Suprapubic skin (tissue), 4 donors: ENCODE measurements at regions not wholly inside any gene's neighbourhood (a gene's known extent, or its start where the extent isn't known, plus 50 kb on each side); places are given as distances from the start of the nearest gene placed in this dataset.

Source experiments
- DNase-seq, 2 donors: peaks; one replicate each; pipeline ENCODE4 v3.0.0-alpha.2; 2019; ENCODE audit warnings: low spot score in 2 of 2
- H3K27ac ChIP-seq: fragments of 200-600 bp; sonication (generic); one replicate; pipeline ENCODE4 v1.5.1; 2019
- H3K27me3 ChIP-seq: fragments of 200-600 bp; sonication (generic); one replicate; pipeline ENCODE4 v1.5.1; 2019
- H3K36me3 ChIP-seq: fragments of 200-600 bp; sonication (generic); one replicate; pipeline ENCODE4 v1.5.1; 2019
- H3K4me1 ChIP-seq: fragments of 200-600 bp; sonication (generic); one replicate; pipeline ENCODE4 v1.5.1; 2019
- H3K4me3 ChIP-seq: fragments of 200-600 bp; sonication (generic); one replicate; pipeline ENCODE4 v1.5.1; 2019; ENCODE audit warnings: mild to moderate bottlenecking
- H3K9me3 ChIP-seq: fragments of 200-600 bp; sonication (generic); one replicate; pipeline ENCODE4 v1.5.1; 2019
- EP300 ChIP-seq: sonication (generic); formaldehyde crosslinking; IDR thresholded peaks from one replicate; pipeline ENCODE4 v1.6.1; 2017; ENCODE audit warnings: antibody characterized with exemption
- POLR2A ChIP-seq, 2 donors: fragments of 450-650 bp; IDR thresholded peaks; one replicate each; pipeline ENCODE4 v1.6.1; 2017; ENCODE audit warnings: antibody characterized with exemption in 2 of 2, mild to moderate bottlenecking in 2 of 2, moderate library complexity in 2 of 2
- POLR2AphosphoS5 ChIP-seq, 3 donors: sonication (generic); formaldehyde crosslinking; IDR thresholded peaks; one replicate each; pipeline ENCODE4 v1.6.1; 2017; ENCODE audit warnings: antibody characterized with exemption in 3 of 3
- WGBS: methylation state at CpG from one replicate; pipeline ENCODE4 v1.1.5; 2018; 5-methylcytosine and 5-hydroxymethylcytosine counted together
- TF ChIP-seq, protein P1 (sequence below), 2 donors: fragments of 200-600 bp in 1 of 2; fragments of 450-650 bp in 1 of 2; sonication (generic) in 1 of 2; IDR thresholded peaks; one replicate each; pipeline ENCODE4 v1.5.1; 2016 to 2019; ENCODE audit warnings: antibody characterized with exemption in 2 of 2, mild to moderate bottlenecking in 1 of 2, moderate library complexity in 1 of 2

DNA sequence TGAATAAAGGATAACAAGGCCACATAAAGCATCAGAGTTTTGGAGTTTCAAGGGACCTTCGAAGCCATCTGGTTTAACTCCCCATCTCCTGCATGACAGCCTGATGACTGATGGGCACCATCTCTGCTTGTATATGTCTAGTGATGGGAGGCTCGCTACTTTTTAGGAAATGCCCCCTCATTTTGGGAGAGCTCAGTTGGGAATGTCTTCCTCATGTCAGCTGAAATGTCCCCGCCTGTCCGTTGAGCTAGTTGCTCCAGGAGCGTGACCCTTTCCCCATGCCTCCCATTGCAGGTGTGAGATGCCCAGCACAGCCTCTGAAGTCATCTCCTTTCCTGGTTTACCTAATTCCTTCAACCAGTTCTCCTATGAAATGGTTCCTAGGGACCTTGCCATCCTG, 69.6 kb upstream of the CAPRIN2 start:
- DNase-seq: peak in 1 of 2 donors; percentile 49
- Histone ChIP-seq H3K27me3 (no peaks in the 10 kb centered on the region), H3K4me3 (no peak overlapping the region), H3K4me1 (peaks cover 10% of the 10 kb centered on the region), H3K36me3 (no peaks in the 10 kb centered on the region), H3K27ac (no peak overlapping the region), H3K9me3 (no peaks in the 10 kb centered on the region)
- TF ChIP-seq POLR2A (IDR thresholded peaks at IDR 0.05) (no peak), EP300 (no peak), POLR2AphosphoS5 (IDR thresholded peaks at IDR 0.05) (no peak)
- TF ChIP-seq, protein P1, sequence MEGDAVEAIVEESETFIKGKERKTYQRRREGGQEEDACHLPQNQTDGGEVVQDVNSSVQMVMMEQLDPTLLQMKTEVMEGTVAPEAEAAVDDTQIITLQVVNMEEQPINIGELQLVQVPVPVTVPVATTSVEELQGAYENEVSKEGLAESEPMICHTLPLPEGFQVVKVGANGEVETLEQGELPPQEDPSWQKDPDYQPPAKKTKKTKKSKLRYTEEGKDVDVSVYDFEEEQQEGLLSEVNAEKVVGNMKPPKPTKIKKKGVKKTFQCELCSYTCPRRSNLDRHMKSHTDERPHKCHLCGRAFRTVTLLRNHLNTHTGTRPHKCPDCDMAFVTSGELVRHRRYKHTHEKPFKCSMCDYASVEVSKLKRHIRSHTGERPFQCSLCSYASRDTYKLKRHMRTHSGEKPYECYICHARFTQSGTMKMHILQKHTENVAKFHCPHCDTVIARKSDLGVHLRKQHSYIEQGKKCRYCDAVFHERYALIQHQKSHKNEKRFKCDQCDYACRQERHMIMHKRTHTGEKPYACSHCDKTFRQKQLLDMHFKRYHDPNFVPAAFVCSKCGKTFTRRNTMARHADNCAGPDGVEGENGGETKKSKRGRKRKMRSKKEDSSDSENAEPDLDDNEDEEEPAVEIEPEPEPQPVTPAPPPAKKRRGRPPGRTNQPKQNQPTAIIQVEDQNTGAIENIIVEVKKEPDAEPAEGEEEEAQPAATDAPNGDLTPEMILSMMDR (IDR thresholded peaks at IDR 0.05): no peak
- 98% methylated on average over 5 of the region's 5 CpGs for WGBS

DNA sequence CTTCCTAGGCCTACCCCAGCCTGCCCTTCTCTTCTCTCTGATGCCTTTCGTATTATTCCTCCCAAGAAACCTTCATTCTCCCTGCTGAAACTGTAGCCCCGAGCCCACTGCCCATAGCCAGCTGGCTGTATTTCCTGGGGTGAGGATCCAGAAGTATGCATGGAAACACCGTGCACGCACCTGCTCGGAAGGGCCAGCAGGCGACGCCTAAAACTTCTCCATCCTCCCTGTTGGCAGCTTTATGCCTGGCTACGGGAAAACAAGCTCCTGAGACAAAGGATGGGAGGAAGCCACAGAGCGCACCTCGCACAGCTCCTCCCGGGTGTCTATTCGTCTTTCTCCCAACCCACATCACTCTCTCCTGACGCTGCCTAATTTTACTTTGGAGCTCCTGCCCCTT, 69.0 kb upstream of the CAPRIN2 start:
- Histone ChIP-seq H3K9me3 (no peaks in the 10 kb centered on the region), H3K4me3 (no peak overlapping the region), H3K27me3 (no peaks in the 10 kb centered on the region), H3K36me3 (no peaks in the 10 kb centered on the region), H3K4me1 (peaks cover 10% of the 10 kb centered on the region), H3K27ac (no peak overlapping the region)
- peak in 1 of 2 donors; percentile 61 for DNase-seq
- TF ChIP-seq, protein P1 (IDR thresholded peaks at IDR 0.05): no peak
- TF ChIP-seq POLR2AphosphoS5 (IDR thresholded peaks at IDR 0.05) (no peak), EP300 (no peak), POLR2A (IDR thresholded peaks at IDR 0.05) (no peak)
- WGBS: 95% methylated on average over 12 of the region's 13 CpGs

DNA sequence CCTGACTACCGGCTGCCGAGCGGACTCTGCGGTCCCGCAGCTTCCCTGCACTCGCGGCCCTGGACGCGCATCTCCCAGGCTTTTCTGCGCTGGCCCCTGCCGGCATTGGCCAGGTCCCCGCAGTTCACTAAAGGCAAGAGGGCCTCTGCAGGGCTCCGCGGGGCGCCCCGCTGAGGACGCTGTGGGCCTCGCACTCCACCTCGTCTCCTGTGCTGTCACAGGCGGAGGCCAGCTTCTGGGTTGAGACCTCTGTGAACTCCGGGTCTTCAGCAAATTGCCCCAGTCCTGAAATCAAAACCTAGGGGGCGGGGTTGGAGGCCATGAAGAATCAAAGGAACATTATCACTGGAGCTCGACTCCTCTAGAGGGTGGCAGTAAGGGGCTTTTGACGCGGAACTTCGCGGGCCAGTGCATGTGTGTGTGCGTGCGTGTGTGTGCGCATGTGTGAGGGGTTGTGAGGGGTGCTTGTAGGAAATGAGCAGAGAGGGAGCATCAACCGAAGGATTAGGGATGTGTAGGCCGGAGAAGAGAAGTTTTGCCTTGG, 68.5 kb upstream of the CAPRIN2 start:
- peak; percentile 65 to 83 for DNase-seq
- H3K4me3 ChIP-seq: peak overlapping the region; percentile 47
- TF ChIP-seq, protein P1 (IDR thresholded peaks at IDR 0.05): no peak
- TF ChIP-seq EP300 (no peak), POLR2A (IDR thresholded peaks at IDR 0.05) (no peak), POLR2AphosphoS5 (IDR thresholded peaks at IDR 0.05) (no peak)
- peaks cover 10% of the 10 kb centered on the region for H3K4me1 ChIP-seq
- no peaks in the 10 kb centered on the region for H3K9me3 ChIP-seq
- H3K27ac ChIP-seq: no peak overlapping the region
- WGBS: 43% methylated on average over 26 of the region's 32 CpGs
- H3K27me3 ChIP-seq: no peaks in the 10 kb centered on the region
- no peaks in the 10 kb centered on the region for H3K36me3 ChIP-seq

DNA sequence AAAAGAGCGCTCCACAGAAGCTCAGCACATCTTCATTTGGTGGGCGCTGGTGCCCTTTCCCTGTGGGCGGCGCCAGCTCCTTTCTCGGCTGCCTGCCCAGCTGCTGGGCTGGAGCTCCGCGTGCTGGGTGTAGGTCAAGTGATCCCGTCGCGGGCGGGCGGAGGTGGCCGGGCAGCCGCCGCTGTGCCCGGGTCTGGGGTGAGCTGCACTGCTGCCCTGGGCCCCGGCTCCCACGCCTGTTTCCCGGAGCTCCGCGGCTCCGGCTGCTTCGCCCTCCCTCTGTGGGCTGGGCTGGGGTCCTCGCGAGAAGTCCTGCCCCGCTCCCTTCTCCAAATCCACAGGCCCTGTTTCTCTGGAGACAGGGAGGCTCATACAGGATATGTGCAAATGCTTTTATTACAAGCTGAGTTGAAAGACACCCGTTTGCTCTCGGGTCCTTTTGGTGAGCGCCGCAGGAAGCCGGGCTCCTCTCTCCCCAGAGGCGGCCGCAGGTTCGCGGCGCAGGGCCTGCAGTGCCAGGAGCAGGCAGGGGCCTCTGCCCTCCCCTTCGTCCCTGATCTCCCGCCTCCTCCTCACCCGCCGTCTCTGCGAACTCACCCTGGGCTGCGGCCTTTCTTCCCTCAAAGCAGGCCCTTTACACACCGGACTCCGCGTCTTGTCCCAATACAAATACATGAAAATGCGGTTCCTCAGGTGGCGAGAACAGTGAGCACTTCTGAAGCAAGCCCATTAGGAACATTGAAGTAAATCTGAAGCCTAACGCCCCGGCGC, 67.8 kb upstream of the CAPRIN2 start:
- H3K4me3 ChIP-seq: peak overlapping the region; percentile 47
- 9% methylated on average over 27 of the region's 50 CpGs for WGBS
- no peaks in the 10 kb centered on the region for H3K27me3 ChIP-seq
- H3K36me3 ChIP-seq: no peaks in the 10 kb centered on the region
- DNase-seq: peak; percentile 69 to 84
- H3K27ac ChIP-seq: no peak overlapping the region
- H3K4me1 ChIP-seq: peaks cover 10% of the 10 kb centered on the region
- no peak for TF ChIP-seq POLR2AphosphoS5 (IDR thresholded peaks at IDR 0.05)
- TF ChIP-seq, protein P1 (IDR thresholded peaks at IDR 0.05): no peak
- H3K9me3 ChIP-seq: no peaks in the 10 kb centered on the region

DNA sequence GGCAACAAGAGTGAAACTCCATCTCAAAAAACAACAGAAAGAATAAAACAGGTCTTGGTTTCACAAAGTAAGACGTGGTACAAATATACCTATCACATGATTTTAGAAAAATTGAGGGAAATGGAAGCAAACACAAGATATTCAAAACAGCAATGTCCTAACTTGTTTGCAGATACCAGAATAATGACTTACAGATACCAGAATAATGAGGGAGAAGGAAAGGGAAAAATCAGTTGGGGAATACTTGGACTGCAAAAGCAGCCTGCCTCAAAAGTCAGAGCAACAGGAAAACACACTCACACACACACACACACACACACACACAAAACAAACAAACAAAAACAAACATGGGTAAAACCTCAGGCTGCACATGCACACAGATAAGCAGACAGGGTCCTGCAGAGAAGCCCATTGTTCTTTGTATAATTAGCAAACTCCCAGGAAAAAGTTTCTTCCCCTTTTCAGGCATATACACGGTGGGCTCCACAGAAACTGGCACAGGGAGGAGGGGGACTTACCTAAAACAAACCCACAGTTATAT, 65.7 kb upstream of the CAPRIN2 start:
- Histone ChIP-seq H3K36me3 (no peaks in the 10 kb centered on the region), H3K4me1 (peaks cover 10% of the 10 kb centered on the region), H3K4me3 (no peak overlapping the region), H3K9me3 (no peaks in the 10 kb centered on the region), H3K27me3 (no peaks in the 10 kb centered on the region), H3K27ac (no peak overlapping the region)
- 36% methylated on average over 2 of the region's 2 CpGs for WGBS
- DNase-seq: no peak
- no peak for TF ChIP-seq POLR2AphosphoS5 (IDR thresholded peaks at IDR 0.05)
- TF ChIP-seq, protein P1 (IDR thresholded peaks at IDR 0.05): no peak
- TF ChIP-seq EP300: no peak
- no peak for TF ChIP-seq POLR2A (IDR thresholded peaks at IDR 0.05)
